ENCODE measurements at regions not wholly inside any gene's neighbourhood (a gene's known extent, or its start where the extent isn't known, plus 50 kb on each side); places are given as distances from the start of the nearest gene placed in this dataset.

- DNase-seq (ENCODE audit: insufficient read length, low spot score, missing footprints) = no peak
- H3K4me2 ChIP-seq (ENCODE audit: insufficient read depth, low read length) = no peak overlapping the region
- TF ChIP-seq, protein P1, sequence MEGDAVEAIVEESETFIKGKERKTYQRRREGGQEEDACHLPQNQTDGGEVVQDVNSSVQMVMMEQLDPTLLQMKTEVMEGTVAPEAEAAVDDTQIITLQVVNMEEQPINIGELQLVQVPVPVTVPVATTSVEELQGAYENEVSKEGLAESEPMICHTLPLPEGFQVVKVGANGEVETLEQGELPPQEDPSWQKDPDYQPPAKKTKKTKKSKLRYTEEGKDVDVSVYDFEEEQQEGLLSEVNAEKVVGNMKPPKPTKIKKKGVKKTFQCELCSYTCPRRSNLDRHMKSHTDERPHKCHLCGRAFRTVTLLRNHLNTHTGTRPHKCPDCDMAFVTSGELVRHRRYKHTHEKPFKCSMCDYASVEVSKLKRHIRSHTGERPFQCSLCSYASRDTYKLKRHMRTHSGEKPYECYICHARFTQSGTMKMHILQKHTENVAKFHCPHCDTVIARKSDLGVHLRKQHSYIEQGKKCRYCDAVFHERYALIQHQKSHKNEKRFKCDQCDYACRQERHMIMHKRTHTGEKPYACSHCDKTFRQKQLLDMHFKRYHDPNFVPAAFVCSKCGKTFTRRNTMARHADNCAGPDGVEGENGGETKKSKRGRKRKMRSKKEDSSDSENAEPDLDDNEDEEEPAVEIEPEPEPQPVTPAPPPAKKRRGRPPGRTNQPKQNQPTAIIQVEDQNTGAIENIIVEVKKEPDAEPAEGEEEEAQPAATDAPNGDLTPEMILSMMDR (IDR thresholded peaks at IDR 0.05; ENCODE audit: extremely low read depth, low read depth, low read length) = no peak
- H3K79me2 ChIP-seq (ENCODE audit: insufficient read depth, low read length) = no peaks in the 10 kb centered on the region
- H2AFZ ChIP-seq (ENCODE audit: low read length) = no peak overlapping the region
- no peaks in the 10 kb centered on the region for H3K4me1 ChIP-seq (ENCODE audit: insufficient read depth, low read length)
- no peak overlapping the region for H3K4me3 ChIP-seq (ENCODE audit: insufficient read depth, low read length)
- H3K27me3 ChIP-seq (ENCODE audit: insufficient read depth, low read length) = no peaks in the 10 kb centered on the region
- no peaks in the 10 kb centered on the region for H3K9me3 ChIP-seq (ENCODE audit: low read depth, low read length)
- no peaks in the 10 kb centered on the region for H4K20me1 ChIP-seq (ENCODE audit: insufficient read depth, low read length)
- no peaks in the 10 kb centered on the region for H3K36me3 ChIP-seq (ENCODE audit: insufficient read depth, low read length)
- no peak overlapping the region for H3K27ac ChIP-seq (ENCODE audit: low read depth, low read length)
Measured at GRCh38 chr1:238350471-238350870, 459.7 kb upstream of the ZP4 start.

DNA sequence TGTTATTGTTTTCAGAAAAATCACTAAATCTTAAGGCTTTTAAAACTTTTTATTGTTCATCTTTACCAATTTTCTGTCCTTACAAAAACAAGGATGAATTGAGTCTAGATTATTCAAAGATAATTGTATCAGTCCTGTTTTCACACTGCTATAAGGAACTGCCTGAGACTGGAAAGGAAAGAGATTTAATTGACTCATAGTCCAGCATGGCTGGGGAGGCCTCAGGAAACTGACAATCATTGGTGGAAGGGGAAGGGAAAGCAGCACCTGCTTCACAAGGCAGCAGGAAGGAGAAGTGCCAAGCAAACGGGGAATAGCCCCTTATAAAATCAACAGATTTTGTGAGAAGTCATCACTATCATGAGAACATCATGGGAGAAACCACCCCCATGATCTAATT, 455.6 kb upstream of the ZP4 start:
- DNase-seq (ENCODE audit: insufficient read length, low spot score, missing footprints) = no peak
- Histone ChIP-seq H3K27ac (ENCODE audit: low read depth, low read length) (no peak overlapping the region), H2AFZ (ENCODE audit: low read length) (no peak overlapping the region), H4K20me1 (ENCODE audit: insufficient read depth, low read length) (no peaks in the 10 kb centered on the region), H3K36me3 (ENCODE audit: insufficient read depth, low read length) (no peaks in the 10 kb centered on the region), H3K79me2 (ENCODE audit: insufficient read depth, low read length) (no peaks in the 10 kb centered on the region), H3K4me1 (ENCODE audit: insufficient read depth, low read length) (no peaks in the 10 kb centered on the region), H3K9me3 (ENCODE audit: low read depth, low read length) (no peaks in the 10 kb centered on the region), H3K4me2 (ENCODE audit: insufficient read depth, low read length) (no peak overlapping the region), H3K4me3 (ENCODE audit: insufficient read depth, low read length) (no peak overlapping the region), H3K27me3 (ENCODE audit: insufficient read depth, low read length) (no peaks in the 10 kb centered on the region)
- TF ChIP-seq, protein P1 (IDR thresholded peaks at IDR 0.05; ENCODE audit: extremely low read depth, low read depth, low read length) = no peak

- no peak overlapping the region for H3K4me2 ChIP-seq (ENCODE audit: insufficient read depth, low read length)
- H3K27me3 ChIP-seq (ENCODE audit: insufficient read depth, low read length) = no peaks in the 10 kb centered on the region
- no peak overlapping the region for H3K27ac ChIP-seq (ENCODE audit: low read depth, low read length)
- H3K9me3 ChIP-seq (ENCODE audit: low read depth, low read length) = no peaks in the 10 kb centered on the region
- no peaks in the 10 kb centered on the region for H3K79me2 ChIP-seq (ENCODE audit: insufficient read depth, low read length)
- no peak overlapping the region for H3K4me3 ChIP-seq (ENCODE audit: insufficient read depth, low read length)
- no peaks in the 10 kb centered on the region for H3K36me3 ChIP-seq (ENCODE audit: insufficient read depth, low read length)
- H2AFZ ChIP-seq (ENCODE audit: low read length) = no peak overlapping the region
- H3K4me1 ChIP-seq (ENCODE audit: insufficient read depth, low read length) = no peaks in the 10 kb centered on the region
- DNase-seq (ENCODE audit: insufficient read length, low spot score, missing footprints) = no peak
- TF ChIP-seq, protein P1 (IDR thresholded peaks at IDR 0.05; ENCODE audit: extremely low read depth, low read depth, low read length) = no peak
- no peaks in the 10 kb centered on the region for H4K20me1 ChIP-seq (ENCODE audit: insufficient read depth, low read length)
Measured at GRCh38 chr1:238345837-238346236, 455.1 kb upstream of the ZP4 start.

DNA sequence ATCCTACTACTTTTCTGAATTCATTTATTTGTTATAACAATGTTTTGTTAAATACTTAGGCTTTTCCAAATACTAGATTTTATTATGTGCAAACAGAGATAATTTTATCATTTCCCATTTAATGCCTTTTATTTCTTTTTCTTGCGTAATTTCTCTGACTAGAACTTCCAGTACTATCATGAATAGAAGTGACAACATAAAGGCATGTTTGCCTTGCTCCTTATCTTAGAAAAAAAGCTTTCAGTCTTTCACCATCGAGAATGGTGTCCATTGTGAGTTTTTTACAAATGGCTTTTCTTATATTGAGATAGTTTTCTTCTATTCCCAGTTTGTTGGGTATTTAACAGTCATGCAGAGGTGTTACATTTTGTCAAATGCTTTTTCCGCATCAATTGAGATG, 453.1 kb upstream of the ZP4 start:
- Histone ChIP-seq H3K4me3 (ENCODE audit: insufficient read depth, low read length) (no peak overlapping the region), H3K79me2 (ENCODE audit: insufficient read depth, low read length) (no peaks in the 10 kb centered on the region), H3K4me2 (ENCODE audit: insufficient read depth, low read length) (no peak overlapping the region), H3K36me3 (ENCODE audit: insufficient read depth, low read length) (no peaks in the 10 kb centered on the region), H2AFZ (ENCODE audit: low read length) (no peak overlapping the region), H3K9me3 (ENCODE audit: low read depth, low read length) (no peaks in the 10 kb centered on the region), H3K4me1 (ENCODE audit: insufficient read depth, low read length) (no peaks in the 10 kb centered on the region), H3K27me3 (ENCODE audit: insufficient read depth, low read length) (no peaks in the 10 kb centered on the region), H3K27ac (ENCODE audit: low read depth, low read length) (no peak overlapping the region), H4K20me1 (ENCODE audit: insufficient read depth, low read length) (no peaks in the 10 kb centered on the region)
- TF ChIP-seq, protein P1 (IDR thresholded peaks at IDR 0.05; ENCODE audit: extremely low read depth, low read depth, low read length) = no peak
- no peak for DNase-seq (ENCODE audit: insufficient read length, low spot score, missing footprints)
